T-helper 2 cell treated with Interferon-gamma antibody and Interleukin-4, amounts not matched to agents 100 ng/mL and 5 ng/mL, for 36 hours (primary cell): ENCODE measurements at regions not wholly inside any gene's neighbourhood (a gene's known extent, or its start where the extent isn't known, plus 50 kb on each side); places are given as distances from the start of the nearest gene placed in this dataset.

Source experiments
- intact Hi-C: fragments of 100-400 bp; cut with micrococcal nuclease; formaldehyde crosslinking; loops from one replicate; pipeline ENCODE4 v1.15.1; 2023

DNA sequence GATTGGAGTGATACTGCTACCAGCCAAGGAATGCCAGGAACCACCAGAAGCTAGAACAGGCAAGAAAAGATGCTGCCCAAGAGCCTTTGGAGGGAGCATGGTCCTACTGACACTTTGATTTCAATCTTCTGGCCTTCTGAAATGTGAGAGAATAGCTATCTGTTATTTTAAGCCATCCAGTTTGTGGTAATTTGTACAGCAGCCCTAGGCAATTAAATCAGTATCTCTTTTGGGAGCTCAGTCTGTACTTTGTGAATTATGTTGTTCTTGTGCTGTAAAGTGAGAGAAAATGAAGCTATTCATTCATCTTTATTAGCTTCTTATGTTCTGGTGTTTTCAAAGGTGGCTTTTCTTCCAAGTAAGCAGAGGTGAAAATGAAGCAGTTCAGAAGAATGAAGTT, 381.3 kb downstream of the PDCD6IP start:
- intact Hi-C loops = no loop called here

DNA sequence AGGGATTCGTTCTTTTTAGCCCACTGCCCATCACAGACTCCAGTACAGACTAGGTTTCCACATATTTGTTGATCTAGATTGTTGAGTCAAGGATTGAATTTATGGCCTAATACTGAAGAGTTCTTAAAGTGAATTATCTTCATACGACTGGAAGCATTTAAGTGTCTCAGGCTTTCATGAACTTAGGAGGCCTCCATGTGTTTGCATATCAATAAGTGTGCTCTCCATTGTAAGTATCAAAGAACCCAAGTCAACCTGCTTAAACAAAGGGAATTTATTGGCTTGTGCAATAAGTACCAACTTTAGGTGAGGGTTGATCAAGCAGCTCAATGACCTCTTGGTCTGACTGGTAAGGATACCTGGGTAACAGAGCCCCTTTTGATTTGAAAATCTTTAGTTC, 382.1 kb downstream of the PDCD6IP start:
- intact Hi-C loops = no loop called here

DNA sequence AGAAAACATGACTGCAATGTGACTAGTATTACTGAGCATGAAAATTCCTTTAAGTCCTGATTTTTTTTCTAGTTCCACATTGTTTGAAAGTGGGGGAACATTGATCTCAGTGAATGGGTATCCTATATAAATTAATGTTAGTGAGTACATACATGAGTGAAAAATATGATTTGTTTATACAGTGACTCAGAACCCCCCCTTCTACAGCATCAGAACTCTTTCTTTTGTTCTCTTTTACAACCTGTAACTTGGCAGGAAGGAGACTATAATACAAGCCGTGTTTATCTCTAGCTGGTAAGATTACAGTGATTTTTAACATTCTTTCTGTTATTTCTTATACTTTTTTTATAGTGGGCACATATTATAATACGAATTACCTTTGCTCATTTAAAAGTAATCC, 384.7 kb downstream of the PDCD6IP start:
- intact Hi-C loops = no loop called here

DNA sequence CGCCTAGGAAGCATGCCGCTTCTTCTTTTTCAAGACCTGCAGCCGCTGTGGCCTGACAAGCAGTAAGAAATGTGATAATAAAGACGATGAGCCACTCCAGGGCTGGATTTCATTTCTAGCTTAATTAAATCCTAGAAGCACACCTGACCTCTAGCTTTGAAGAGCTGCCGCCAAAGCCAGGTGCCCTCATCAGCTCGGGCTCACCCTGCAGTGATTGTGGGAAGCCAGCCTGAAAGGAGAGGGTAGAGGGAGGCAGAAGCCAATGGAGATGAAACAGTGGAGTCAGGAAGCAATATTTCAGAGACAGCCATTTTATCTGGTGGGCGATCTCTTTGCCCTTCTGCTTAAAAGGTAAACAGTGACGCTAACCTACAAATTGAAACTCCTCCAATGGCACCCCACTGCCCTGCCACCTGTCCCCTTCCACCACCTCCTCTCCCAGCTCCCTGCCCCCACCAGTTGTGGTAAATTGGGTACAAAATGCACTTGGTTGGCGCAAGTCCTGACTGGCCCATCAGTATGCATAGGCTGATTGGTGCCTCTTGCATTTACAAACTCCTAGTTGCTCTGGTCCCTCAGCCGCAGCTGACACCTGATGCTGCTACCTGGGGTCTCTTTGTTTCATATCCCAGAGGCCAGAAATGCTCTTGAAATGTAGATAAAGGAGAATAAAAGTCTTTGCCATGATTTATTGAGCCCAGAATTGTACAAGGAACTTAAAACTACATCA, 385.3 kb downstream of the PDCD6IP start:
- intact Hi-C loops = no loop called here

DNA sequence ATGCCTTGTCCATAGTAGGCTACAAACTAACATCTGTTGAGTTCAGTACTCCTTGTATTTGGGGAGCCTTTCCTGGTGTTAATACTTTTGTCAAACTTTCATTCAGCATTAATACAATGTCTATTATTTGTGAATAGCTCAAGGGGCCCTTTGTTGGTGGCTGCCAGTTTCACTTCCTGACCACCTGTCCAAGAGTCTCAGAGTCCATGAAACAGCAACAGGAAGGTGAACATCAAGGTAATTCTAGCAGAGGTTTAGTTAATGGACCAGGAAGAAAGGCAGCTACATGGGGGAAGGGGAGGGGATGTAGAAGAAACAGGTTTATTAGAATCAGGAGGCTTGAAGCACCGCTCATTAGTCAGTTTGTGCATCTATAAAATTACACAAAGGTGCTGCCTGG, 386.9 kb downstream of the PDCD6IP start:
- intact Hi-C loops = no loop called here

DNA sequence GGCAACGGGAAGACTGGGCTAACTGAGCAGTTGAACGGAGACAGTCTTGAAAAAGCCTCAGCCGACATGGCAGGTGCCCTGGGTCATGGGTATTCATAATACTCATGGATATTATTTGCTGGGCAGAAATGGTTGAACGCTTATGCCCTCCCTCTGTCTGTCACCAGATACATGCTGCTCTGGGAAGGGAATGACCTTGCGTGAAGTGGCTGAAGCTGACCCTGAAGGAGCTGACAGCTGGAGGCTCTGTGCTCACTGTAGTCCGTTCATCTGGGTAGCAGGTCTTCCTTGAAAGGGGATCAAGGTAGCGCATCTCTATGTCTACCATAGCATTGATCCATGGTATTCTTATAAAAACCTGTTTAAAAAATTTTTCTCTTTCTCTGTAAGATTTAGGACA, 390.7 kb downstream of the PDCD6IP start:
- intact Hi-C loops = no loop called here

DNA sequence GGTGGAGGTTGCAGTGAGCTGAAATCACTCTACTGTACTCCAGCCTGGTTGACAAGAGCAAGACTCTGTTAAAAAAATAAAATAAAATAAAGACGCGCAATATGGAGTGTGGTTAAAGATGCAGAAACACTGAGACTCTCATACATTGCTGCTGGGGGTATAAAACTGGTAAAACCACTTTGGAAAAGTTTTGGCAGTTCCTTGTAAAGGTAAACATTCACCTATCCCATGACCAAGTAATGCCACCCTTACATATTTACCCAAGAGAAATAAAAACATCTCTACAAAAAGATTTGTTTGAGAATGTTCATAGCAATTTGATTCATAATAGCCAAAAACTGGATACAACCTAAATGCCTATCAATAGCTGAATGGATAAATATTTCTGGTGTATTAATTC, 398.5 kb downstream of the PDCD6IP start:
- intact Hi-C loops = no loop called here

DNA sequence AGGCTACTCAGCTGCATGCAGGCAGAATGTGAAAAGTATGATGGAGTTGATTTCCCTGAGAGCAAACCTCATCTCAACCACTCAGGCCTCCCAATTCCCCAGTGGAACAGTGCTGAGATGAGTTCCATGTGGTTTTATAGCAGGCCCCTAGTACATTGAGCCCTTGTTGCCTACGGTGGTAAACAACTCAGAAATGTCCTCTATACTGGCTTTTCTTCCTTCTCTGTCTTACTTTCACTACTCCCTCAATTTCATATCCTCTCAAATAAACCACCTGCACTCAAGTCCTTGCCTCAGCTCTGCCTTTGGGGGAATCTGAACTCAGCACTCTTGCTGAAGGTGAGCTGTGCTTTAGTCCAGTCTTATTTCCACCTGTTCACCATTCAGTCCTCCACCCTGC, 399.9 kb downstream of the PDCD6IP start:
- intact Hi-C loops = no loop called here

DNA sequence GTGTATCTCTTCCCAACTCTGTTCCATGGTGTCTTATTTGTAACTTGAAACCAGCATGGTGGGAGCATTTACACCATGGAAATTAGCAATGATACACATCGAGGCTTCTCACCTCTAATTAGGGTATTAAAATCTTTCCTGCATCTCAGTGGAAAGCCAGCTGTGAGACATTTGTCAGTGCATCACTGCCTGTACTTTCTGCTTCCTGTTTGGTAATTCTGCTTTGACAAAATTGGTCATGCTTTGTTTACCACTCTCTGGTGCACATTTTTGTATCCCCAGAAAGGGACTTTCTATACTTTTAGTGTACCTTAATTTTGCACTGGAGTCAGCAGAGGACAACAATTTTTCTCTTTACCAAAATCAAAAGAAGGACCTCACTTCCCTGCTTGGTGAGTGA, 402.1 kb downstream of the PDCD6IP start:
- intact Hi-C loops = no loop called here

DNA sequence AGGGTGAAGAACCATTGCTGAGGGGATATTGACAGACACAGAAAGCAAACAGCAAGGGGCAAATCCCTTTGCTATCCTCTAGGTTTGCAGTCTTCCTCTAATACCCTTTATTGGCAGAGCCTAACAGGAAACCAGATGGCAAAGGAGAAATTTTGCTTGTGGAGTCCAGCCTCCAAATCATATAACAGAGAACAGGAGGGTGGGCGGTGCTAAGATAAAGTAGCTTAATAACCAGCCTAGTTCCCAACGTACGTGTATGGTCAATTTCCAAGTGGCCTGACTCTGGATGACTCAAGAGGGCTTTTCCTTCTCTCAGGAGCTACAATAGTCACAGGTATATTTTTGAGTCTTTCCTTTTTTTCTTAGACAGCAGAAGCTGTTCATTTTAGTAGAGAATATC, 404.5 kb downstream of the PDCD6IP start:
- intact Hi-C loops = no loop called here

DNA sequence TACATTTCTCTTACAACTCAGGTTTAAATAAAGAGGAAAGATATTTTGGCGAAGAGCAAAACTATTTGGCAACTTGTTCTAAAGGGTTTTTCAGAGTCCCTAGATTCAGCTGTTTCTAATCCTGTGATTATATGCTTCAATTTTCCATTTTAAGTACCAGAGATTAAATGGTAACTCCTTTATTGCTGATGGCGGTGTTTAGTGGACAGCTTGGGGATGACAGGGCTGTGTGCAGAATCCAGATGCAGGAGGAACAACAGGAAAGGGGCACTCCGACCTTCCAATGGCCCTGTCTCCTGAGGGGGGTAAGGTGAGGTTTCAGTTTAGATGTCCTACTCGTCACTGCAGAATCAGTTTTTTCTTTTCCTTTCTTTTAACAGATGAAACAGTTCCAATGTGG, 405.0 kb downstream of the PDCD6IP start:
- intact Hi-C loops = no loop called here

DNA sequence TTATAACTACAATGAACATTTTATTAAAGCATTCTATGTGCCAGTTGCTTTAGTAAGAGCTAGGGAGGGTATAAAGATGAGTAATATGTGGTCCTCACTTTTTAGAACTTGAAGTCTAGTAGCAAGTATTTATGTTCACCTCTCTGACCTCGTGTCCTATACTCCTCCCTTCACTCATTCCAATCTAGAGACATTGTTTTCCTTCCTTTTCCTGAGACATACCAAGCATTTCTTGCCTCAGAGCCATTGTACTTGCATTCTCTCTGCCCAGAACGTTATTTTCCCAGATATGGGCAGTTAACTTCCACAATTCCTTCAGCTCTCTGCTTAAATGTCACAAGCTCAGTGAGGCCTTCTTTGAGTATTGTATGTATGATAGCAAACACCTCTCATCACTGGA, 408.6 kb downstream of the PDCD6IP start:
- intact Hi-C loops = no loop called here

DNA sequence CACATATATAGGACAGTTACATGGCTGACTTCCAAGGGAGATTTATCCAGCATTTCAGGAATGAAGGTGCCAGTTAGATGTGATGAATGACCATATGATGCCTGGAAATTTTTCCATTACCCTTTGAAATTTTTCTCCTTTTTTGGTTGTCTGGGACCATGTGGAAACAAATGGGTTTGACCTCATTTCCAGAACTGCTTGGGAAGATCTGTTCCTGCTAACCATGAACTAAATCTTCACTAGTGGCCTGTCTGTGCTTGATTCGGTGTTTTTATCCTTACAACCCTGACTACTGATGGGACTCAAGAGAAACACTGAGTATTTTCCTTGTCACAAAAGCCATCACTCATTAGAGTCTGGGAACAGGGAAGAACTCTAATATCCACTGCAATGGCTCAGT, 409.4 kb downstream of the PDCD6IP start:
- intact Hi-C loops = no loop called here

DNA sequence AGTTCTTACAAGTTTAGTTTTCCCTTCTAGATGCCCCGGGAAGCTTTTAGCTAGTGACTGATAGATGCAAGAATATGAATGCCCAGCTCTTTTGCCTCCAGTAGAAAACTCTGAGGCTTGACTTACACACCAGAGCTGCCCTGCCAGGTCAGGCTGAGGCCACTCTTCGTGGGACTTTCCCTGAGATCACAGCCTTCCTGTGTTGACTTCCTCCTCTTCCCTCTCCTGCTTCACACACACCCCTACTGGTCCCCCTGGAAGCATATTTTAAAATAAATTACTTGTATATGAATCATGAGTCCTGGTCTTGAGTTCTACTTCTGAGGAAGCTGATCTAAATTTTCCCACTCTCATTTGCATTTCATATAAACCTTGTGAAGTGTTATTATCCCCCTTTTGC, 413.7 kb downstream of the PDCD6IP start:
- intact Hi-C loops = no loop called here

DNA sequence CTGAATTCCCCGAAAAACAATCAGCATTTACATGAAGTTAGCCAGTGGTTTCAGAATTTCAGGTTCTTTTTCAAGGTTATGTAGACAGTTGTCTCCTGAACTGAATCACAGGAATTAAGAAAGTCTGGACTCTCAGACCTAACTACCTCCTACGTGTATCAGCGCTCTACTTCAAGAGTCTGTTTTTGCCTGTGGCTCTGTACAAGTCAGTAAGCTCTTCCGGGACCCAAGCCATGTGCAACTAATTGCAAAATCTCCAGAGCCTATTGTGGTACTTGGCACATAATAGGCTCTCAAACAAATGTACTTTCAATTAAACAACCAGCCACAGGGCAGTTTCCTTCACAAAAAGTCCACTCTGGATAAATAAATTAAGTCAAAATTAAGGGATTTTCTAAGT, 414.2 kb downstream of the PDCD6IP start:
- intact Hi-C loops = no loop called here

DNA sequence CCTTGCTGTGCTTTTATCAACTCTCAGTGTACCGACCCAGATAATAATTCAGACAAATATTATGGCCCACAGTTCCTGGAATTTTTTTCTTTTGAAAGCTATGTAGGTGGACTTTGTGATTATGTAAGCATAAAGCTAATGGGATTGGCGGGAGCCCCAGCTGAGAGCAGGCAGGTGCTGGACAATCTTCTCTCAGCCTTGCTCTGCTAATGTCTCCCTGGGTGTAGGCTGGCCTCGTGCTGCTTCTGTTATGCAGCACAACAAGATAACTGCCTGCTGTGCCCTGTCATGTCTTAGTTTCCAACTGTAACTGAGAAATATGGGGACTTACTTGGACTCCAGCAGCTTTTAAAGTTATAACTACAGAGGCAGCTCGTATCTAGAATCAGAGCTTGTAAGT, 415.0 kb downstream of the PDCD6IP start:
- intact Hi-C loops = no loop called here

DNA sequence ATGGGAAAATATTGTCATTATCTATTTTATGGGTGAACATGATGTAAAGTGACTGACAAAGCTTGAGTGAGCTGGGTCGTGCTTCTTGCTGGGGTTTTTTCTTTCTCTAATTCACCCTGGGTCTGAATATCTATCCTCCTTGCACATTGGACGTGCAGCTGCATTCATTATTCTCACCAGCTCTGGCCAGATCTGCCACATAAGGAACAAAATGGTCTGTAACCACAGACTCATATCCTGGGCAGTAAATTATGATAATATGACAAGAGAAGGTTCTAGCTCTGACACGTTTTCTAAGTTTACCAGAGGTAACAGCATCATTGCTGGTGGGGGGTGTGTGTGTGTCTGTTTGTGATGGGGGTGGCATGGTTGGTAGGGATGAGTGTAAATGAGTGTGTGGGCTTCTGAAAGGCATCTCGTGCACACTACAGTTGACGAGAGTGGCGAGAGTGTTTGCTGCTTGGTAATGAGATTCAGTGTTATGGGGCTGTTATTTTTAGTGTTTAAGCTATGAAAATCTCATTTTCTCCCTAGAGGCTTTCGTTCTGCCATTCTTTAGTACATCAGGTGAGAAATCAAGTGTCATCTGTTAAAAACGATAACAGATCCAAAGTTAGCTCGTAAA, 418.4 kb downstream of the PDCD6IP start:
- intact Hi-C loops = no loop called here

DNA sequence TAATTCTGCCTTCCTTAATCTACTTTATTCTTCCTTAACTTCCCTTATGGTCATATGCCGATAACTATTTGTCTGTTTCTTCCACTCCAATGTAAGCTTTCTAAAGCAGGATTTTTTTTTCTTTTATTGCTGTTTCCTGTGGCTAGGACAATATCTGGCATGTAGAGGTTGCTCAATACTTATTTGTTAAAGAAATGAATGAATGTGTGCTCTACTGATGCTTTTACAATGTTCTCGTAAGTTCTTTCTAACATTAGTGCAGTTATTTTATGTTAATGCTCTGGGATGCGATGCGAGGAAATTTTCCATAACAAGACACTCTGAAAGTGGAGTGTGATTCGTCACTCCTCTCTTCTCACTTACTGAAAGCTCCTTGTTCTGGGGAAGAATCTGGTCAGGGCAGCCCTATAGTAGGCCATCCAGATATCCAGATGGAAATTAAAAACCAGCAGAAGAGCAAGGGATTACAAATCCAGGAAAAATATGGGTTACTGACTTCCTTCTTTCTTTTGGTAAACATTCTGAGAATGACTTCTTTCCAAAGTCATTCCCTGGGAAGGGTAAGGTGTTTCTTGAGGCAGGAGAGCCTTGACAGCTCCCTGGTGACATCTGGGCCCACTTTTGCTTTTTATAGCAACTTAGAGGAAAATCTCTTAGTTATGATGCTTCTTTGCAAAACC, 420.4 kb downstream of the PDCD6IP start:
- intact Hi-C loops = no loop called here

DNA sequence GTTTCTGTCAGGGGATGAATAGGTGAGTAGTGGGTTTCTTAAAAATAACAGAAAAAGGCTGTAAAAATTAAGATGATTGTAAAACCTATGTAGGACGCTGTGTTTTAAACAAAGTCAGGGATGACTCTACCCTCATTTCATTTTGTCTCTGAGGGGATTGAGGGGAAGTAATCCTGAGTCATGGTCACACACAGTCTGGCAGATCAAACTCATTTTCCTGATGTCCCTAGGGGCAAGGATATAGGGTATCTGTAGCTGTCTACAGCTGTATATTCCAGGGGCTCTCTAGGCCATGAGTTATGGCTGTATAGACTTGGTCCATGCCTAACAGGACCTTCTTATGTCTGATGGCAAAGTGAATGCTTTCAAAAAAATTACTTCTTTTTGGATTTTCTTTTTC, 421.1 kb downstream of the PDCD6IP start:
- intact Hi-C loops = no loop called here

DNA sequence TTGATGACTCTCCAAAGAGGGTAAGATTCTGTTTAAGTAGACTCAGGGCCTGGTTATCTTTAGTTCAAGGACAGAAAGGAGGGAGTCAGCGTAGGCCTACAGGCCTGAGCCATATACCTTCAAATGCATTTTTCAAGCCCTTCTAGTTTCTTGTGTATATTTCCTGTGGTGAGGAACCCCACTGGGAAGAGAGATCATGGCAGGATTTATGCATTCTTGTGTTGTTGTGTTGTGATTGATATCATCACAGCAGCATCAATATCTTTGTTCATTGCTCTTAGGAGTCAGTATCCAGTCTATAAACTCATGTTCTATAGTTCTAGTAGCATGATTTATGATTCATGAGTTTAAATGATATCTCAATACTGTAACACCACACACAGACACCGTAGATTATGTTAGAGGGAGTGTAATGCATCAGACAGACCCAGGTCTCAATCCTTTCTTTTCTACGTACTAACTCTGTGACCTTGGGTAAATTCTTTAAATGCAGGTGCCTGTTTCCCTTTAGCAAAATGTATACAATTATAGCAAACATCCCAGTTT, 427.5 kb downstream of the PDCD6IP start:
- intact Hi-C loops = no loop called here

DNA sequence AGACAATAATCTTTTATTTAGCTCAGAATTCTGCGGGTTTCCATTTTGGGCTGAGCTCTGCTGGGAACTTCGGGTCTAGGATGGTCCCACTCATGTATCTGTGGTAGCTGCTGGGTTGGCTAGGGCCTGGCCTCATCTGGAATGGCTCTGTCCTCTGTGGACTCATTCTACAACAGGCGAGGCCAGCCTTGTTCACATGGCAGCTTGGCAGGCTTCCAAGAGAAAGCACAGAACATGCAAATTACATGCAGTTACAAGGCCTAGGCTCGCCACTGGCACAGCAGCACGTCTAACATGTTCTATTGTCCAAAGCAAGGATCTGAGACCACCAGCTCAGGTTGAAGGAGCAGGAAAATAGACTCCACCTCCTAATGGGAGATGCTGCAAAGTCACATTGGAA, 431.4 kb downstream of the PDCD6IP start:
- intact Hi-C loops = no loop called here

DNA sequence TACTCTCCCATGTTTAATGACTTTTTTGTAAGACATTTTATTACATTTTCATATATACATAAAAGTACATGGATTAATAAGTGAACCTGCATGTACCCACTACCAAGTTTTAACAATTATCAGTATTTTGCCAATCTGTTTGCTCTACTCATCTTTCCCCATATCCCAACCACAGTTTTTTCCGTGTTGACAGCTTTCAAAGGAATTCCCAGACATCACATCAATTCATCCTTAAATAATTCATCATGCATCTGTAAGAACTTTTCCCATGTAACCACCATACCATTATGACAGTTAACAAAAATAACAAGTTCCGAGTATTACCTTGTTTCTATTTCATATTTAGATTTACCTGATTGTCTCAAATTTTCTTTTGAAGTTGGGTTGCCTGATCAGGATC, 436.7 kb downstream of the PDCD6IP start:
- intact Hi-C loops = no loop called here

DNA sequence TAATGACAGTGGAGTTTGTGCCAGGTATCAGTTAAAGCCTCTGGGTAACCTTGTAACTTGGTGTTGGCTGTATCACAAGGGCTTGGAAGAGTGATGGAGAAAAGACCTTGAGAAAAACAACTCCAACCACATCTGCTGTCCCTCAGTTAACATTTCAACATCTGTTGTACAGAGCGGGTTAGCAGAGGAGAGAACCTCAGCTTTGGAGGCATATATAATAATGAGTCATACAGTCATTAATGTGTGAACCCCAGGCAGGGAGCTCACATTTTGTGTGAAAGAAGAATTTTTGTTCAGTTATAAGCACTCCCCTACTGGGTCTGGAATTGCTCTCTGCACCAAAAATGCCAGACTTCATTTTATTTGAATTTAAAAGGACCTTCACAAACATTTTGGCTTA, 439.5 kb downstream of the PDCD6IP start:
- intact Hi-C loops = no loop called here
